ENCODE measurements at regions not wholly inside any gene's neighbourhood (a gene's known extent, or its start where the extent isn't known, plus 50 kb on each side); places are given as distances from the start of the nearest gene placed in this dataset.

DNA sequence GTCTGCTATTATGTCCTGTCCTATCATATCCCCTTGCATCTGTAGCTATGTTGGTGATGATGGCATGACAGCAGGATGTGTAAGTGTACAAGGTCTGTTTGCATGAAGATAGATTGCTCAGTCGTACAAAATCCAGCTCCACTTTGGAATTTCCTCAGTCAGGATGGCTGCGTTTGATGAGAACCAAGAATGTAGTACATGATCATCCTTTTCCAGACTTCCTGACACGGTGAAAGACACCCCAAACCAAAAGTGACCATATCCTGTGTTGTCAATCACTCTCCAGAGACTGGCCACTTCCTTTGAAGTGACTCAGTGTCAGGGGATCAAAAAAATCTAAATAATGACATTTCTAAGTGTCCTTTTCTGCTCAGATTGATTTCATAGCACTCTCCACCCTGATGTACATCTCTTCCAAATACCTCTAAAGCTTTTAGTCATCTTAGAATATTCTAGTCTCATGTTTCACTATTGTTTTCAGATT is 213.4 kb downstream of the PLK2 start:
- WGBS, 2 donors = 64 to 85% methylated on average over 3 of the region's 3 CpGs
- intact Hi-C loops (cut with DNase I; ENCODE audit: low total_unique reads) = no loop called here
- no peak for TF ChIP-seq POLR2A (IDR thresholded peaks at IDR 0.05)
- TF ChIP-seq, protein P1, sequence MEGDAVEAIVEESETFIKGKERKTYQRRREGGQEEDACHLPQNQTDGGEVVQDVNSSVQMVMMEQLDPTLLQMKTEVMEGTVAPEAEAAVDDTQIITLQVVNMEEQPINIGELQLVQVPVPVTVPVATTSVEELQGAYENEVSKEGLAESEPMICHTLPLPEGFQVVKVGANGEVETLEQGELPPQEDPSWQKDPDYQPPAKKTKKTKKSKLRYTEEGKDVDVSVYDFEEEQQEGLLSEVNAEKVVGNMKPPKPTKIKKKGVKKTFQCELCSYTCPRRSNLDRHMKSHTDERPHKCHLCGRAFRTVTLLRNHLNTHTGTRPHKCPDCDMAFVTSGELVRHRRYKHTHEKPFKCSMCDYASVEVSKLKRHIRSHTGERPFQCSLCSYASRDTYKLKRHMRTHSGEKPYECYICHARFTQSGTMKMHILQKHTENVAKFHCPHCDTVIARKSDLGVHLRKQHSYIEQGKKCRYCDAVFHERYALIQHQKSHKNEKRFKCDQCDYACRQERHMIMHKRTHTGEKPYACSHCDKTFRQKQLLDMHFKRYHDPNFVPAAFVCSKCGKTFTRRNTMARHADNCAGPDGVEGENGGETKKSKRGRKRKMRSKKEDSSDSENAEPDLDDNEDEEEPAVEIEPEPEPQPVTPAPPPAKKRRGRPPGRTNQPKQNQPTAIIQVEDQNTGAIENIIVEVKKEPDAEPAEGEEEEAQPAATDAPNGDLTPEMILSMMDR (IDR thresholded peaks at IDR 0.05) = no peak
- H3K4me3 ChIP-seq (ENCODE audit: low read depth, poor library complexity, severe bottlenecking) = no peak overlapping the region
- DNase-seq (ENCODE audit: low spot score in 2 of 2) = no peak

DNA sequence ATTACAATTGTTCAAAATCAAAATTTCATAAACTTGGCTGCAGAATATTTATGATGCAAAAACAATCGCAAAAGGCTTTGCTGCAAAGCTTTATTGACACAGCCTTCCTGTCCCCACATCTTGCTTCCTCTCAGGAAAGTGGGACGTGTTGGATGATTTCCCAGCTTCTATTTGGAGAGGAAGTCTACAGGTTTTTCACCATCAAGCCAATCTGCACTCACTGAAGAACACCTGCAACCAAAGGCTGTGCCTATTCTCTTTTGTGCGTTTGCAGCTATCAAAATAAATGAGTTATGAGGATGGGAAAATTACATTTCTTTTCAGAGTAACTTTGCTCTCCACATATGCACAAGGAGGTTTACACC is 214.4 kb downstream of the PLK2 start:
- intact Hi-C loops (cut with DNase I; ENCODE audit: low total_unique reads) = no loop called here
- no peak for TF ChIP-seq POLR2A (IDR thresholded peaks at IDR 0.05)
- TF ChIP-seq, protein P1 (IDR thresholded peaks at IDR 0.05) = no peak
- 61 to 73% methylated on average over 3 of the region's 3 CpGs for WGBS, 2 donors
- H3K4me3 ChIP-seq (ENCODE audit: low read depth, poor library complexity, severe bottlenecking) = no peak overlapping the region
- no peak for DNase-seq (ENCODE audit: low spot score in 2 of 2)

DNA sequence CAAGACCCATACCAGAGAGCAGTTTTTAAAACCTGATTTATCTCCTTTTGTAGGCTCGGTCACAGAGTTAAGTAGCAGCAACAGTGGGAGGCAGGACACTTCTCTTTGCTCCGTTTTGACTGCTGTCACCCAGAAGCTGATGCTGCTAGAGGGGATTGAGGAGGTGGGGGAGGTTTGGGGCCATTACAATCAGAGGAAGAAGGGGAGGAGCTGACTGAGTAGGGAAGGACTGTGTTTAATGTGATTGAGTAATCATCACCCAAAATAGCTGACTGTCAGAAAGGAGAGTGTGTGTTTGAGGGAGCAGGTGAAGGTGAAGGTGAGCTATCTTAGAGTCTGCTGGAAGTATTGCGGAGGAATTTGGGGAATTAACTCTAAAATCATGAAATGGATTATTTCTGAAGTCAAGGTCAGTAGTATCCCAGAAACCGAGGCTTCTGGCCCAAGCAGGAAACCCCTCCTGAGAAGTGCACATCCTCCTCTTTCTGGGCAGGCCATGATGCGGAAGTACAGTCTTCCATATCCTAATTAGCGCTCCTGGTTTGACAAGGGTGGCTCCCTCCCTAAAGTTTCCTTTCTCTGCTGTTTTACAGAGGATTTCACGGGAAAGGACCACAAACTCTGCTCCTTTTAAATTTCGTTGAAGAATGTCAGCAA is 214.9 kb downstream of the PLK2 start:
- H3K4me3 ChIP-seq (ENCODE audit: low read depth, poor library complexity, severe bottlenecking) = no peak overlapping the region
- DNase-seq (ENCODE audit: low spot score in 2 of 2) = no peak
- TF ChIP-seq POLR2A (IDR thresholded peaks at IDR 0.05) = no peak
- TF ChIP-seq, protein P1 (IDR thresholded peaks at IDR 0.05) = no peak
- intact Hi-C loops (cut with DNase I; ENCODE audit: low total_unique reads) = no loop called here
- WGBS, 2 donors = 70 to 73% methylated on average over 8 of the region's 8 CpGs

DNA sequence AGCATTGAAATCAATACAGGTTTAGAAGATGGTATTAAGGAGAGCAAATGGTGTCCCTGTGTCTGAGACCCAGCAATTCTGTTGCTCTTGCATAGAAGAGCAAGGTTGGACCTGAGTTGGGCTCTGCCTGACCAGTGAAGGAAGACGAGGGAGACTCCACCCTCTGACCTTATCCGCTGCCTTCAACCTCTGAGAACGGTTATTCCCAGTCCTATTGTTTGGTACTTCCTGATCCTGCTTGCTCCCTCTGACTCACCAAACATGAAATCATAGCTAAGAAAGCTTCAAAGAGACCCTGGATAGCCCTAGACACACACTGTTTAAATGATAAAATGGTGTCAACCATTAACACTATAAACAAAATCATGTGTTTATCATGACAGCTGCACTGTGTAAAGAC is 218.5 kb downstream of the PLK2 start:
- intact Hi-C loops (cut with DNase I; ENCODE audit: low total_unique reads) = no loop called here
- no peak for DNase-seq (ENCODE audit: low spot score in 2 of 2)
- no peak overlapping the region for H3K4me3 ChIP-seq (ENCODE audit: low read depth, poor library complexity, severe bottlenecking)
- whole genome bisulfite sequencing, 2 donors = 76 to 78% methylated on average over 3 of the region's 3 CpGs
- TF ChIP-seq POLR2A (IDR thresholded peaks at IDR 0.05) = no peak
- TF ChIP-seq, protein P1 (IDR thresholded peaks at IDR 0.05) = no peak

DNA sequence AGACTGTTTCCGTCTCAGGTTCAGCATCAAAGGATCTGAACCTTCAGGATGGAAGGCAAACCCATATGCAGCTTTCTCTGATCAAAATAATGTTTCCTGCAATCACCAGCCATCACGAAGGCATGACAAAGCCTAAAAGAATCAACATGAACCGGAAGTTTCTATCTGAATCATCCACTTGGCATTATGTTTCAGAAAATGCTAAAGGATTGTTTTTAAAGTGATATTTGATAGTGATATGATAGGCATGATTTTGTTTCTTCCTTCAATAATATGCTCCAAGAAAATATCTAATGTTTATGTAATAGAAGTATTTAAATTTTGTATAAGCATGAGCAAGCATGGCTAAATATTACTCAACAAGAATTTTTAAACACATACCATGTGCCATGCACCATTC is 219.6 kb downstream of the PLK2 start:
- 45 to 46% methylated on average over 3 of the region's 3 CpGs for WGBS, 2 donors
- DNase-seq (ENCODE audit: low spot score in 2 of 2) = no peak
- TF ChIP-seq POLR2A (IDR thresholded peaks at IDR 0.05) = no peak
- H3K4me3 ChIP-seq (ENCODE audit: low read depth, poor library complexity, severe bottlenecking) = no peak overlapping the region
- intact Hi-C loops (cut with DNase I; ENCODE audit: low total_unique reads) = no loop called here

DNA sequence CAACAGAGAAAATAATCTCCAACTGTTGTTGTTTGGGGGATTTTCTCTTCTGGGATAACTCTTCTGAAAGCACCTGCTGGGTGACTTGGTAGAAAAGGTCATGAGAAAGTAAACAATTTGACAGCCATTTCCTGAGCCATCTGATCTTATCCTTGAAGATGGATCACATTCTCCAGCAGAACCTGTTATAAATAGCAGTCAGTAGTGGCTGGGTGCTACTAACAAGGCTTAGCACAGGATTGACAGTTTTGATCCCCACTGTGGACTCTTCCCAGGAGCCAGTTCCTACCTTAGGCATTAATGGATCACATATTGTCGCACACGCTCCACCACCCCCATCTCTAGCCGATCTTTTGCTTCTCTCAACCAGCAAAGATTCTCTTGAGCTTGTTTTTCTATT is 220.2 kb downstream of the PLK2 start:
- TF ChIP-seq, protein P1 (IDR thresholded peaks at IDR 0.05) = no peak
- TF ChIP-seq POLR2A (IDR thresholded peaks at IDR 0.05) = no peak
- WGBS, 2 donors = 95 to 98% methylated on average over 3 of the region's 3 CpGs
- DNase-seq (ENCODE audit: low spot score in 2 of 2) = no peak
- no peak overlapping the region for H3K4me3 ChIP-seq (ENCODE audit: low read depth, poor library complexity, severe bottlenecking)
- intact Hi-C loops (cut with DNase I; ENCODE audit: low total_unique reads) = no loop called here

Data from lower leg skin (tissue), 4 donors.